Stimulated activated naive CD8-positive, alpha-beta T cell treated with anti-CD3 and anti-CD28 coated beads, Interleukin-15, amount 100 ng/mL, for 72 hours (primary cell): ENCODE measurements at regions not wholly inside any gene's neighbourhood (a gene's known extent, or its start where the extent isn't known, plus 50 kb on each side); places are given as distances from the start of the nearest gene placed in this dataset.
A peak's percentile ranks its signal among the peaks of the same experiment; 100 is the strongest.

Experiments used
- ATAC-seq: fragments of 150-1000 bp; cut with Tn5 transposase; 2 replicates; pipeline ENCODE4 v1.10.0; 2021; ENCODE audit warnings: mild to moderate bottlenecking, moderate library complexity
- DNase-seq, 2 donors: peaks; one replicate each; pipeline ENCODE4 v3.0.0; 2021 to 2022
- H3K27ac Mint-ChIP-seq, 2 donors: one replicate each; pipeline ENCODE4 v1.8.0; 2022; ENCODE audit warnings: mild to moderate bottlenecking in 2 of 2, mixed read lengths in 2 of 2, moderate library complexity in 2 of 2
- H3K27me3 Mint-ChIP-seq: one replicate; pipeline ENCODE4 v1.8.0; 2022; ENCODE audit warnings: mixed read lengths
- H3K4me1 Mint-ChIP-seq: one replicate; pipeline ENCODE4 v1.8.0; 2022; ENCODE audit warnings: mild to moderate bottlenecking, mixed read lengths
- H3K4me3 Mint-ChIP-seq, 2 donors: one replicate each; pipeline ENCODE4 v1.8.0; 2022; ENCODE audit warnings: mild to moderate bottlenecking in 2 of 2, mixed read lengths in 2 of 2, moderate library complexity in 1 of 2
- H3K9me3 Mint-ChIP-seq, 2 donors: one replicate each; pipeline ENCODE4 v1.8.0; 2022; ENCODE audit warnings: mixed read lengths in 2 of 2

- DNase-seq (no peak), ATAC-seq (no peak)
- no peaks in the 10 kb centered on the region for H3K4me1 Mint-ChIP-seq
- no peak overlapping the region for H3K27ac Mint-ChIP-seq
- H3K4me3 Mint-ChIP-seq: no peak overlapping the region
- H3K9me3 Mint-ChIP-seq: peaks cover 0 to 10% of the 10 kb centered on the region in 2 donors
- no peaks in the 10 kb centered on the region for H3K27me3 Mint-ChIP-seq
Observed at GRCh38 chr9:86765746-86766430, 181.4 kb downstream of the GAS1 start.

- Mint-ChIP-seq H3K4me1 (no peaks in the 10 kb centered on the region), H3K27me3 (no peaks in the 10 kb centered on the region), H3K4me3 (no peak overlapping the region), H3K27ac (no peak overlapping the region), H3K9me3 (peaks cover 4 to 16% of the 10 kb centered on the region in 2 donors)
- DNase-seq (no peak), ATAC-seq (no peak)
Observed at GRCh38 chr9:86764671-86765343, 182.5 kb downstream of the GAS1 start.

GRCh38 chr9:86764221-86764624 is 183.1 kb downstream of the GAS1 start:
- ATAC-seq (no peak), DNase-seq (no peak)
- Mint-ChIP-seq H3K4me1 (no peaks in the 10 kb centered on the region), H3K4me3 (no peak overlapping the region), H3K27me3 (no peaks in the 10 kb centered on the region), H3K9me3 (peaks cover 4 to 18% of the 10 kb centered on the region in 2 donors), H3K27ac (no peak overlapping the region)

GRCh38 chr9:86763791-86764190 is 183.5 kb downstream of the GAS1 start:
- ATAC-seq (no peak), DNase-seq (no peak)
- Mint-ChIP-seq H3K9me3 (peaks cover 4 to 18% of the 10 kb centered on the region in 2 donors), H3K27ac (no peak overlapping the region), H3K4me3 (no peak overlapping the region), H3K4me1 (no peaks in the 10 kb centered on the region), H3K27me3 (no peaks in the 10 kb centered on the region)

- no peak for DNase-seq
- no peak for ATAC-seq
- H3K4me1 Mint-ChIP-seq: no peaks in the 10 kb centered on the region
- H3K27me3 Mint-ChIP-seq: peaks cover 7% of the 10 kb centered on the region
- H3K9me3 Mint-ChIP-seq: peaks cover 4 to 7% of the 10 kb centered on the region in 2 donors
- peak overlapping the region in 1 of 2 donors; percentile 5 for H3K27ac Mint-ChIP-seq
- no peak overlapping the region for H3K4me3 Mint-ChIP-seq
Observed at GRCh38 chr9:86757382-86757720, 190.0 kb downstream of the GAS1 start.

GRCh38 chr9:86756576-86757381 is 190.5 kb downstream of the GAS1 start:
- ATAC-seq: no peak
- no peak for DNase-seq
- Mint-ChIP-seq H3K9me3 (peaks cover 4 to 7% of the 10 kb centered on the region in 2 donors), H3K4me1 (no peaks in the 10 kb centered on the region), H3K4me3 (no peak overlapping the region), H3K27me3 (peaks cover 7% of the 10 kb centered on the region), H3K27ac (no peak overlapping the region)

- no peaks in the 10 kb centered on the region for H3K4me1 Mint-ChIP-seq
- ATAC-seq (no peak), DNase-seq (no peak)
- H3K4me3 Mint-ChIP-seq: no peak overlapping the region
- H3K27ac Mint-ChIP-seq: no peak overlapping the region
- H3K9me3 Mint-ChIP-seq: peaks cover 4 to 7% of the 10 kb centered on the region in 2 donors
- H3K27me3 Mint-ChIP-seq: peaks cover 7% of the 10 kb centered on the region
Observed at GRCh38 chr9:86755561-86755941, 191.8 kb downstream of the GAS1 start.

GRCh38 chr9:86754581-86755560 is 192.4 kb downstream of the GAS1 start:
- peaks cover 7% of the 10 kb centered on the region for H3K27me3 Mint-ChIP-seq
- no peak overlapping the region for H3K4me3 Mint-ChIP-seq

GRCh38 chr9:86753836-86754235 is 193.5 kb downstream of the GAS1 start:
- Mint-ChIP-seq H3K4me3 (no peak overlapping the region), H3K9me3 (no peaks in the 10 kb centered on the region), H3K27me3 (peaks cover 7% of the 10 kb centered on the region), H3K27ac (peak overlapping the region in 1 of 2 donors; percentile 68), H3K4me1 (no peaks in the 10 kb centered on the region)
- DNase-seq (no peak), ATAC-seq (no peak)

More at GRCh38 chr9:86754581-86755560, 192.4 kb downstream of the GAS1 start:
- Mint-ChIP-seq H3K9me3 (peaks cover 1 to 2% of the 10 kb centered on the region in 2 donors), H3K27ac (no peak overlapping the region), H3K4me1 (no peaks in the 10 kb centered on the region)
- DNase-seq: no peak
- ATAC-seq: no peak

- H3K27ac Mint-ChIP-seq: no peak overlapping the region
- H3K4me1 Mint-ChIP-seq: no peaks in the 10 kb centered on the region
- no peaks in the 10 kb centered on the region for H3K9me3 Mint-ChIP-seq
- H3K27me3 Mint-ChIP-seq: peaks cover 6% of the 10 kb centered on the region
- ATAC-seq (no peak), DNase-seq (no peak)
- no peak overlapping the region for H3K4me3 Mint-ChIP-seq
Observed at GRCh38 chr9:86752733-86753132, 194.6 kb downstream of the GAS1 start.

GRCh38 chr9:86751956-86752355 is 195.3 kb downstream of the GAS1 start:
- ATAC-seq: no peak
- Mint-ChIP-seq H3K27ac (no peak overlapping the region), H3K27me3 (no peaks in the 10 kb centered on the region), H3K9me3 (no peaks in the 10 kb centered on the region), H3K4me3 (no peak overlapping the region), H3K4me1 (no peaks in the 10 kb centered on the region)
- DNase-seq: no peak

- no peak for DNase-seq
- H3K4me1 Mint-ChIP-seq: no peaks in the 10 kb centered on the region
- H3K27ac Mint-ChIP-seq: no peak overlapping the region
Observed at GRCh38 chr9:86751207-86751606, 196.1 kb downstream of the GAS1 start.

GRCh38 chr9:86749894-86750255 is 197.4 kb downstream of the GAS1 start:
- no peak for ATAC-seq

More at GRCh38 chr9:86751207-86751606, 196.1 kb downstream of the GAS1 start:
- Mint-ChIP-seq H3K4me3 (no peak overlapping the region), H3K9me3 (no peaks in the 10 kb centered on the region), H3K27me3 (no peaks in the 10 kb centered on the region)
- no peak for ATAC-seq

GRCh38 chr9:86749161-86749893 is 198.0 kb downstream of the GAS1 start:
- no peaks in the 10 kb centered on the region for H3K9me3 Mint-ChIP-seq
- H3K27ac Mint-ChIP-seq: no peak overlapping the region
- H3K4me3 Mint-ChIP-seq: no peak overlapping the region
- ATAC-seq: no peak
- H3K4me1 Mint-ChIP-seq: no peaks in the 10 kb centered on the region
- H3K27me3 Mint-ChIP-seq: no peaks in the 10 kb centered on the region
- DNase-seq: no peak

More at GRCh38 chr9:86749894-86750255, 197.4 kb downstream of the GAS1 start:
- Mint-ChIP-seq H3K27me3 (no peaks in the 10 kb centered on the region), H3K9me3 (no peaks in the 10 kb centered on the region), H3K4me1 (no peaks in the 10 kb centered on the region), H3K4me3 (no peak overlapping the region), H3K27ac (no peak overlapping the region)
- DNase-seq: no peak
